ENCODE measurements at regions not wholly inside any gene's neighbourhood (a gene's known extent, or its start where the extent isn't known, plus 50 kb on each side); places are given as distances from the start of the nearest gene placed in this dataset.

- TF ChIP-seq, protein P1, sequence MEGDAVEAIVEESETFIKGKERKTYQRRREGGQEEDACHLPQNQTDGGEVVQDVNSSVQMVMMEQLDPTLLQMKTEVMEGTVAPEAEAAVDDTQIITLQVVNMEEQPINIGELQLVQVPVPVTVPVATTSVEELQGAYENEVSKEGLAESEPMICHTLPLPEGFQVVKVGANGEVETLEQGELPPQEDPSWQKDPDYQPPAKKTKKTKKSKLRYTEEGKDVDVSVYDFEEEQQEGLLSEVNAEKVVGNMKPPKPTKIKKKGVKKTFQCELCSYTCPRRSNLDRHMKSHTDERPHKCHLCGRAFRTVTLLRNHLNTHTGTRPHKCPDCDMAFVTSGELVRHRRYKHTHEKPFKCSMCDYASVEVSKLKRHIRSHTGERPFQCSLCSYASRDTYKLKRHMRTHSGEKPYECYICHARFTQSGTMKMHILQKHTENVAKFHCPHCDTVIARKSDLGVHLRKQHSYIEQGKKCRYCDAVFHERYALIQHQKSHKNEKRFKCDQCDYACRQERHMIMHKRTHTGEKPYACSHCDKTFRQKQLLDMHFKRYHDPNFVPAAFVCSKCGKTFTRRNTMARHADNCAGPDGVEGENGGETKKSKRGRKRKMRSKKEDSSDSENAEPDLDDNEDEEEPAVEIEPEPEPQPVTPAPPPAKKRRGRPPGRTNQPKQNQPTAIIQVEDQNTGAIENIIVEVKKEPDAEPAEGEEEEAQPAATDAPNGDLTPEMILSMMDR (IDR thresholded peaks at IDR 0.05): no peak
- TF ChIP-seq POLR2A (IDR thresholded peaks at IDR 0.05) (no peak), EP300 (IDR thresholded peaks at IDR 0.05) (no peak)
Observed at GRCh38 chrX:17939724-17940123, 78.6 kb upstream of the RAI2 start.

Measured in tibial nerve (tissue), 4 donors.